Uterus (tissue), 2 donors: ENCODE measurements at regions not wholly inside any gene's neighbourhood (a gene's known extent, or its start where the extent isn't known, plus 50 kb on each side); places are given as distances from the start of the nearest gene placed in this dataset.

ENCODE experiments used
- CTCF ChIP-seq, 4 experiments: fragments of 200-600 bp in 2 of 4; fragments of 450-650 bp in 2 of 4; sonication (generic) in 2 of 4; IDR thresholded peaks; one replicate each; pipeline ENCODE4 v1.5.1; 2016 to 2019; ENCODE audit warnings: antibody characterized with exemption in 4 of 4, mild to moderate bottlenecking in 2 of 4, moderate library complexity in 1 of 4
- POLR2A ChIP-seq, 2 donors: fragments of 450-650 bp; IDR thresholded peaks; one replicate each; pipeline ENCODE4 v1.6.1; 2016; ENCODE audit warnings: antibody characterized with exemption in 2 of 2, mild to moderate bottlenecking in 1 of 2, moderate library complexity in 1 of 2

GRCh38 chr3:62987721-62988120, 112.5 kb upstream of the CADPS start:
- TF ChIP-seq CTCF (IDR thresholded peaks at IDR 0.05), result no peak
- no peak for TF ChIP-seq POLR2A (IDR thresholded peaks at IDR 0.05)
